ENCODE measurements at regions not wholly inside any gene's neighbourhood (a gene's known extent, or its start where the extent isn't known, plus 50 kb on each side); places are given as distances from the start of the nearest gene placed in this dataset.

DNA sequence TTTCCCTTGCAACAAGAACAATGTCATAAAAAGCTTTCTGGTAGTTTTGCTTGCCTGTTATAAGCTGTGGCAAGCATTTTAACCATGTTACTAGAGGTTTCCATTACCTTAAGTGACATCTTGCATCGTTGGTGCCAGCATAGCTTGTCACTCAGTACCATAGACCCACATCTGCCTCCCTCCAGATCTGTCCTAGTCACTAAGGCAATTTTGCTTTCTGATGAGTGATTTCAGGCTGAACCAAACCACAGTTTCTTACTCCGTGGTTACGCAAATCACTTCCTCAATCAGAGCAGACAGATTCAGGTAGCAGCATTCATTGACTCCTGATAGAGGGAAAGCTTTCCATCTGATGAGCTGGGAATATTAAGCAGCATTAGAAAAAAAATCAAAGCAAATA is 1057.5 kb upstream of the FAM98A start:
- peaks cover 2% of the 10 kb centered on the region for H3K9me3 Mint-ChIP-seq
- no peaks in the 10 kb centered on the region for H3K4me1 Mint-ChIP-seq
- CTCF ChIA-PET, result no interaction called here
- no peak overlapping the region for H3K4me3 Mint-ChIP-seq
- H3K36me3 Mint-ChIP-seq, result no peaks in the 10 kb centered on the region
- H3K27ac Mint-ChIP-seq, result no peak overlapping the region
- no peaks in the 10 kb centered on the region for H3K27me3 Mint-ChIP-seq
- no peak for DNase-seq

DNA sequence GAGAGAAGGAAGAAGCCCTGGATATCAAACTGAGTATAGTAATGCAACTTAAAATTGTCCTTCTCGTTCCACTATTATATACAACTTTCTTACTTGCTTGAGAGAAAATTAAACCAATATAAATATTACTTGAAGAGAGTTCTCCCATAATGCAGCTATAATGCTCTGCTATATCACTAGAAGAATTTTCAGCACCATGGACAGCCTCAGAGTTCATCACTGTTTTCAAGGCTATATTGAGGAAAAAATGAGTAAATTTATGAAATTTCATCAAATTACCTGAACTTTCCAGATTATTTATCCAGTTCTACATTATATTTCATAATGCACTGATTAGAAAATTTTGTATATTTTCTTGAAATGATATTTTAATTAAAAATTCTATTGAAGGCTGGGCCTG is 1053.5 kb upstream of the FAM98A start:
- Mint-ChIP-seq H3K4me3 (no peak overlapping the region), H3K9me3 (peaks cover 10% of the 10 kb centered on the region), H3K4me1 (no peaks in the 10 kb centered on the region), H3K27me3 (no peaks in the 10 kb centered on the region), H3K27ac (no peak overlapping the region), H3K36me3 (no peaks in the 10 kb centered on the region)
- no peak for DNase-seq
- CTCF ChIA-PET, result no interaction called here

DNA sequence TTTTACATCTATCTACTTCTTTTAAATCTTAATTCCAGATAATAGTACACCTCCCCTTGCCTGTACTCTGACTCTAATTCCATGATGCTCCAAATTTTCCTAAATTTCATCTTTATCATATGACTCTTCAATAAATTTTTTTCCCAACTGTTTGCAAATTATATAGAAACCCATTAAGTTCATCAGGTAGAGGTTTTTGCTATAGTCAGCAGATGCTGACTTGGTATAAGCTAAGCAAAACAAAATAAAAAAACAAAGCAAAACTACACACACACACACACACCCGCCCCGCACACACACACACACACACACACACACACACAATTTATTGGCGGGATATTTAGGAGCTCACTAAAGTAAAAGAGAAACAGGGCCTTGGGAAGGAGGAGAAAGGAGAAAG is 1047.8 kb upstream of the FAM98A start:
- peaks cover 14% of the 10 kb centered on the region for H3K9me3 Mint-ChIP-seq
- H3K4me3 Mint-ChIP-seq, result no peak overlapping the region
- H3K4me1 Mint-ChIP-seq, result no peaks in the 10 kb centered on the region
- no peaks in the 10 kb centered on the region for H3K27me3 Mint-ChIP-seq
- CTCF ChIA-PET, result no interaction called here
- DNase-seq, result no peak
- no peaks in the 10 kb centered on the region for H3K36me3 Mint-ChIP-seq
- no peak overlapping the region for H3K27ac Mint-ChIP-seq

DNA sequence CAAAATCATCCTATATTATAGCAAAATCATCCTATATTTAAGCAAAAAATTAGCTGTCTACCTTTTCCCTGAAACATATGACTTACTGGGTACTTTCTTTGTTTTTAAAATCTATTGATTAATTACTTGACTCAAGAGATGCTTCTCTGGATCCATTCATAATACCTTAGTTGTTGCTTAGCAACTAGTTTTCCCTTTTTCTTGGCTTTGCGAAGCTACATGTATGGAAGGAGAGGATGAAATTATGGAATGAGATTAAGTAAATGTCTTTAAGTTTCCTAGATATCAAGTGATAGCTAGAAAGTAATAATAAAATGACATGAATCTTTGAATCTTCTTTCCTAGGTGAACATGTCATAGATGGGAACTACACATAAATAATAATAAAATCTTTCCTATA is 1033.2 kb upstream of the FAM98A start:
- no peak overlapping the region for H3K4me3 Mint-ChIP-seq
- no peaks in the 10 kb centered on the region for H3K36me3 Mint-ChIP-seq
- CTCF ChIA-PET, result no interaction called here
- H3K9me3 Mint-ChIP-seq, result peaks cover 16% of the 10 kb centered on the region
- DNase-seq, result no peak
- no peaks in the 10 kb centered on the region for H3K27me3 Mint-ChIP-seq
- H3K4me1 Mint-ChIP-seq, result no peaks in the 10 kb centered on the region
- no peak overlapping the region for H3K27ac Mint-ChIP-seq

DNA sequence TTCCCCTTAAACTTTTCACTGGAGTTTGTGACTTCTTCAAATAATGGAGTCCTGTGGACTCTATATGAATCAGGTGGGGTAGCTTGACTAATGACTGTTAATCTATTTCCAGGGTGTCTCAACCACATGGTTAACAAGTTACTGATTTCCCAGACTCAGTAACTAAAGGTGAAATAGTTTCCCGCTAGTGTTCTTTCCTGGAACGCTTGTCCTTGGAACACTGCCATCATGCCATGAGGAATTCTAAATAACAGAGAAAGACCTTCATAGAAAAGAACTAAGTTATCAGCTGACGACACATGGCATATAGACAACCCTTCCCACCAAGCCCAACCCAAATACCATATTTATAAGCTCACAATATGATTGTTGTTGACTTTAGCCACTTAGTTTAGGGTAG is 1027.9 kb upstream of the FAM98A start:
- no peaks in the 10 kb centered on the region for H3K36me3 Mint-ChIP-seq
- H3K9me3 Mint-ChIP-seq, result peaks cover 5% of the 10 kb centered on the region

DNA sequence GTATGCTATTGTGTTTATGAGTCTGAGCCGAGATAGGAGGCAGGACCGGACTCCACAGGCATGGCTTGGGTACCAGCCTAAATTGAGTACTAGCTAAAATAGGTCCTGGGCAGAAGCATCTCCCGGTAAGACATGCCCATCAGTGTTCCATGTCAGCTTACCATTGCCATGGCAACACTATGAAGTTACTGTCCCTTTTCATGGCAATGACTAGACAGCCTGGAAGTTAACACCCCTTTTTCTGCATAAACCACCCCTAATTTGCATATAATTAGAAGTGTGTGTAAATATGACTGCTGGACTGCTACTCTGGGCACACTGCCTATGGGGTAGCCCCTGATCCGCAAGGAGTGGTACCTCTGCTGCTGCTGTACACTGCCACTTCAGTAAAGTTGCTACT is 1005.1 kb upstream of the FAM98A start:
- Mint-ChIP-seq H3K27ac (no peak overlapping the region), H3K27me3 (no peaks in the 10 kb centered on the region), H3K4me1 (no peaks in the 10 kb centered on the region), H3K36me3 (no peaks in the 10 kb centered on the region), H3K4me3 (no peak overlapping the region), H3K9me3 (peaks cover 9% of the 10 kb centered on the region)
- CTCF ChIA-PET, result no interaction called here
- DNase-seq, result no peak

More for the DNA sequence above, 1027.9 kb upstream of the FAM98A start:
- H3K27ac Mint-ChIP-seq, result no peak overlapping the region
- CTCF ChIA-PET, result no interaction called here
- no peaks in the 10 kb centered on the region for H3K27me3 Mint-ChIP-seq
- no peaks in the 10 kb centered on the region for H3K4me1 Mint-ChIP-seq
- DNase-seq, result no peak
- no peak overlapping the region for H3K4me3 Mint-ChIP-seq

DNA sequence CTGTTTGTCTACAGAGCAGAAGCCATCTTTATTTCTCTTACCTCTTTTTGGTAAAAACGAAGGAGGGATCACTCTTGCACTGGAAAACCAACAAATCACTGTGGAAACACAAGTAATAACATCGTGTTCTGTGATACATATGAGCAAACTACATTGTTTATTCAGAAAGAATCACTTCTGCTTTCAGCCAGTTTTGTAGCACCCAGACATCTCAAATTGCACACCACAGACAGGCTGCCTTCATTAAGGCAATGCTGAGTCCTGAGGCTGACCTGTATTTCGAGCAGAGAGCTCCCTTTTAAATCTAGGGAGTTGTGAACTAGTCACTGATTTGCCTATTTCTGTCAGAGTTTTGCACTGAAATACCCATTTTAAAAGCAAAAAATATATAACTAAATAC is 1003.2 kb upstream of the FAM98A start:
- Mint-ChIP-seq H3K27ac (no peak overlapping the region), H3K36me3 (no peaks in the 10 kb centered on the region), H3K4me1 (no peaks in the 10 kb centered on the region), H3K4me3 (no peak overlapping the region), H3K27me3 (no peaks in the 10 kb centered on the region), H3K9me3 (peaks cover 7% of the 10 kb centered on the region)
- DNase-seq, result no peak
- CTCF ChIA-PET, result no interaction called here

DNA sequence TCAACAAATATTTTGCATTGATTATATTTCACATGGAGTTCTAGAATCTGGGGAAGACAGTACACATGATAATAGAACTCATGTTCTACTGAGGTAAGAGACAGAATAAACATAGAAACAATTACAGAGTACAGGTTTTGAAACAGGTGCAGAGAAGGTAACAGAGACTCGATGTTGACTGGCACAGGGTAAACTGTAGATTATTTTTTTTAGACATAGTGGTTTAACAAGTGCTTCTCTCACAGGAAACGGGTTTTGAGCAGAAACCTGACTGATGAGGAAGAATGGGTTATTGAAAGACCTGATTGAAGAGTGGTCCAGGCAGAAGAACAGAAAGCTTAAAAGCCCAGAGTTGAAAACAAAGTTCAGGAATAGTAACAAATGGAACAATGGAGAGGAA is 1002.5 kb upstream of the FAM98A start:
- H3K4me1 Mint-ChIP-seq, result no peaks in the 10 kb centered on the region
- H3K9me3 Mint-ChIP-seq, result peaks cover 7% of the 10 kb centered on the region
- no peak overlapping the region for H3K27ac Mint-ChIP-seq
- no peak for DNase-seq
- CTCF ChIA-PET, result no interaction called here
- H3K27me3 Mint-ChIP-seq, result no peaks in the 10 kb centered on the region
- no peaks in the 10 kb centered on the region for H3K36me3 Mint-ChIP-seq
- no peak overlapping the region for H3K4me3 Mint-ChIP-seq

DNA sequence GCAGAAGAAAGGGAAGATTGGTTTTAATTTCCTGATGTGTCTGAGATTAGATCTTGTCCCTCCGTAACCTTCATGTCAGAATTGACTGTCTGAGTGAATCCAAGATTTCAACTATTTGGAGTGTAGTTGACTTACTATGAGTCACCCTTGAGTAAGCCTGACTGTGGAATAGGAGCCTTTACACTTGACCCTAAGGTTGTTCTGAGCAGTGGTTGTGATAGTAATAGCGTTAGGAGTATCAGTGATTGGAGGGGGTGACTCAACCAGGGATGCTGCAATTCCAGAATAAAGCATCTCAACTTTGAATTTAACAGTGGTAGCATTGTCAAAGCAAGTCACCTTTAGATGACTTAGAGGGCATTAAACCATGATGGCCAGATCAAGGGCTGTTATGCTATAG is 979.5 kb upstream of the FAM98A start:
- Mint-ChIP-seq H3K4me3 (no peak overlapping the region), H3K36me3 (no peaks in the 10 kb centered on the region), H3K4me1 (no peaks in the 10 kb centered on the region), H3K27me3 (no peaks in the 10 kb centered on the region), H3K9me3 (no peaks in the 10 kb centered on the region), H3K27ac (no peak overlapping the region)
- DNase-seq, result no peak
- CTCF ChIA-PET, result no interaction called here

DNA sequence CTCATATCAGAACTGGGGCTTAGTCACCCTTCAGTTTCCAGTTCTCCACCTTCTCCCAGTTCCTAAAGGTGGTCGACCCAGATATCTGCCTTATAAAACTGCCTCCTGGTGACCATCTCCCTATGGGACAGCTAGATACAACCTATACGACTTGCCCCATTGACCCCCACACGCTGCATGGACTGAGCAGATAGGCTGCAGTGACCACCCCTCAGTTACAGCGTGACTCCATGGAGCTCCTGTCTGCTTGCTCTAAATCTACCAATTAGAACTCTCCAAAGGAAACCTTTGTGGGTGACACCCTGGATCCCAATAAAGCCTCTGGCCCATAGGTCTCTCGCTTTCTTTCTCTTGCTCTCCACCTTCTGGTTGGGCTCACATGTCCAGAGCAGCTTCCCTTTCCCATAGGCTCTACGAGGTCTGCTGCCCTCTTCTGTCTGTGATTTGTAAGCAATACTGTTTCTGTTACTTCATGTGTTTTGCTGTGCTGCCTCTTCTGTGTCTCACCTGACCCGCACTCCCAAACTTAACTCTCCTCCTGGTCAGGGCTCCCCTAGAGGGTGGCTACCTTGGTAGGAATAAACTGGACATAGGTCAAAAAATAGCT is 971.3 kb upstream of the FAM98A start:
- H3K27me3 Mint-ChIP-seq, result no peaks in the 10 kb centered on the region
- no peaks in the 10 kb centered on the region for H3K36me3 Mint-ChIP-seq
- no peak for DNase-seq
- H3K9me3 Mint-ChIP-seq, result no peaks in the 10 kb centered on the region
- H3K4me1 Mint-ChIP-seq, result no peaks in the 10 kb centered on the region
- no peak overlapping the region for H3K4me3 Mint-ChIP-seq
- CTCF ChIA-PET, result no interaction called here
- no peak overlapping the region for H3K27ac Mint-ChIP-seq

DNA sequence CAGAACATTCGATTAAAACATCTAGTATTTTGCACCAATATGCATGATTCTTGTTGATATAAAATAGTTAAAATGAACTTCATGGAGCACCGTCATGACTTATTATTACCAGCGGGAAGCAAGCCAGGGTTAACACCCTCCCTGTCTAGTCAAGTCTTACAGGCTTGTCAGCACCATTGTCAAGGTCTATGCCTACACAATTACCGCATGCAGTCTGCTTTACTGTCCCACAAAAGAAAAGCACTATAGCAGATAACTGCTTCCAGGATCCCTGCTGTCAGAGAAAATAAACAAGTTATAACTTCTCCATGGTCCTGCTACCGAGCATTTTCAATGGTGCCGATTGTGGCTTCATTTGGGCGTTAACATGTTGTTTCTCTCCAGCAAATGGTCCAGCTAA is 968.0 kb upstream of the FAM98A start:
- CTCF ChIA-PET, result no interaction called here

DNA sequence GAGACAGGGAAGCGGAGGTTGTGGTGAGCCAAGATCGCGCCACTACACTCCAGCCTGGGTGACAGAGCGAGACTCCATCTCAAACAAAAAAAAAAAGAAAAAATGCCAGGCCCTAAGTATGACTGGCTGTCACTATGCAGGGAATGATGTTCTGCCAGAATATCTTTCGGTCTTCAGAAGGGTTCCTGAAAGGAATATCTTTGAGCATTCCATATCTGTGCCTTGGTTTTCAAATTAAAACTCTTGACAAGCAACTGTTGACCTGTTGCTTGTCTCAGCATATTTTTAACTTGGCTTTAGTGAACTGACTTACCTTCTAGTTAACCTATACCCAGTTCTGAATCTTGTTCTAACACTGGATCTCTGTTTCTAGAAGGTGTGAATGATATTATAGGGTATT is 953.2 kb upstream of the FAM98A start:
- H3K27me3 Mint-ChIP-seq, result no peaks in the 10 kb centered on the region
- no peaks in the 10 kb centered on the region for H3K36me3 Mint-ChIP-seq
- H3K9me3 Mint-ChIP-seq, result peaks cover 10% of the 10 kb centered on the region
- H3K27ac Mint-ChIP-seq, result no peak overlapping the region
- no peak for DNase-seq
- H3K4me1 Mint-ChIP-seq, result no peaks in the 10 kb centered on the region
- H3K4me3 Mint-ChIP-seq, result no peak overlapping the region
- CTCF ChIA-PET, result no interaction called here

More for the DNA sequence above, 968.0 kb upstream of the FAM98A start:
- DNase-seq, result no peak
- Mint-ChIP-seq H3K36me3 (no peaks in the 10 kb centered on the region), H3K9me3 (peaks cover 1% of the 10 kb centered on the region), H3K4me1 (no peaks in the 10 kb centered on the region), H3K4me3 (no peak overlapping the region), H3K27ac (no peak overlapping the region), H3K27me3 (no peaks in the 10 kb centered on the region)

DNA sequence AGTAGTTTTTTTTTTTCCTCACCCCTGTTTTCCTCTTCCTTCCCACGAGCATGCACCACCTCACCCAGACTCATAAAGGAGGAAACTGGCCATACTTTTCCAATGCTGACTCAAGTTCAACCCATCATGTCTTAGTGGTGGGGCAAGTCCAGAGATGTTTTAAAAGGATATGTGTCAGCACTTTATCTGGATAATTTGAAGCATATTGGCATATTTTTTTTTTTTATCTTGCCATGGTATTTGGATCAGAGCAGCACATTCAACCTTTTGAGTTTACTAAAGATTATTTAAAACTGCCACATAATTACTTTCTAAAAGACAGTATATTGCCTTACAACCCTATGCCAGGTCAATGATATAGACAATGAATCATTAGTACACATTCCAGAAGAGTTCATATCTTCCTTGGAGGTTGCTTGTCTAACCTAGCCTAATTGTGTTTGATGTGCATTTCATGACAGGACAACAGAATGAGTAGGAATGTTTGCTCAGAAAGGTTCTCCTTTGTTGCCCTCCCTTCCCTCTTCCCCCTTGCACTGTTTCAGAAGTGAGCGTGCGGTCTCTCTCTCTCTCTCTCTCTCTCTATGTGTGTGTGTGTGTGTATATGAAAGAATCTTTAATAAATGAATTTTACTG is 950.7 kb upstream of the FAM98A start:
- CTCF ChIA-PET, result no interaction called here
- Mint-ChIP-seq H3K4me1 (no peaks in the 10 kb centered on the region), H3K4me3 (no peak overlapping the region), H3K27me3 (no peaks in the 10 kb centered on the region), H3K9me3 (peaks cover 14% of the 10 kb centered on the region), H3K36me3 (no peaks in the 10 kb centered on the region), H3K27ac (no peak overlapping the region)
- no peak for DNase-seq

DNA sequence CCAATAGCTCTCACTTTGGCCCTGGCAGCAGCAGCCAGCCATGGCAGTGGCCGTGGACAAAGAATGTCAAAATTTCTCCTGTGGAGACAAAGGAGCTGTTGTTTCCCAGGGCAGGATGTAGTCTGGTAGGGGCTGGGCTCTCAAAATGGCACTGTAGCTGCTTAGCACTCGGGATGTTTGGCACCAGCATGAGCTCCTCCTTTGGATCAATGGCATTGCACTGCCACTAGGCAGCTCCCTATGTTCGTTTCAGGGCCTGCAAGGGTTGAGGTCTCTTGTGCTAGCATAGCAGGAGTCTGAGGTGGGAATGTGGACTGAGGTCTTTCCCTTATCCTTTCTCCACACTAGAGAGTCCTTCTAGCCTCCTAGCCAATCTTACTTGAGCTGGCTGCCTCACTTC is 948.8 kb upstream of the FAM98A start:
- Mint-ChIP-seq H3K4me1 (no peaks in the 10 kb centered on the region), H3K27ac (no peak overlapping the region), H3K36me3 (no peaks in the 10 kb centered on the region), H3K9me3 (peaks cover 14% of the 10 kb centered on the region), H3K27me3 (no peaks in the 10 kb centered on the region), H3K4me3 (no peak overlapping the region)
- CTCF ChIA-PET, result no interaction called here
- no peak for DNase-seq

DNA sequence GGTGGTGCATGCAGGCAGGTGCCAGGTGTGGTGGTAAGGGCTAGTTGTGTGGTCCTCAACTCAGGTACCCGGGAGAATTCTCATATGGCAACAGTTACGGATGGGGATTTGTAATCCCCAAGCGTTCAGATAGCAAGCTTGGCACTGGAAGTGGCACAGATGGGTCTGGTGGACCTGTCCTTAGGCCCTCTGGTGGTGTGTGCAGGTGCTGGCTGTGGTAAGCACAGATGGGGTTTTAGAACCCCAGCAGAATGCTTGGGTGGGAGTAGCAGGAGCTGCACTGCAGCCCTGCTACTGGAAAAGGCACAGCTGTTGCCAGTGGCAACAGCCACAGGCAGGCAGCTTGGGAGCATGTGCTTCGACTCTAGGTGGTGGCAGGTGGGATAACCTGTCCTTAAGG is 948.2 kb upstream of the FAM98A start:
- CTCF ChIA-PET, result no interaction called here

More for the DNA sequence above, 948.2 kb upstream of the FAM98A start:
- Mint-ChIP-seq H3K27me3 (no peaks in the 10 kb centered on the region), H3K9me3 (peaks cover 14% of the 10 kb centered on the region), H3K27ac (no peak overlapping the region), H3K4me1 (no peaks in the 10 kb centered on the region), H3K36me3 (no peaks in the 10 kb centered on the region), H3K4me3 (no peak overlapping the region)
- DNase-seq, result no peak

Data from activated naive CD4-positive, alpha-beta T cell treated with anti-CD3 and anti-CD28 coated beads, Interleukin-2, amount 10 ng/mL, durations not matched to agents 7 days and 5 days (primary cell).